GM18519 (cell line): ENCODE measurements at regions not wholly inside any gene's neighbourhood (a gene's known extent, or its start where the extent isn't known, plus 50 kb on each side); places are given as distances from the start of the nearest gene placed in this dataset.

Experiments
- ATAC-seq: cut with Tn5 transposase; IDR thresholded peaks from one replicate; pipeline ENCODE4 v1.9.1; 2021; ENCODE audit warnings: mild to moderate bottlenecking, moderate library complexity; ENCODE audit not compliant: unreplicated experiment, low FRiP score

GRCh38 chr7:96495751-96496216 lies 173.9 kb upstream of the SLC25A13 start:
- ATAC-seq, result no peak

- ATAC-seq, result no peak
Observed at GRCh38 chr7:96486681-96487080, 164.8 kb upstream of the SLC25A13 start.

- ATAC-seq, result no peak
Observed at GRCh38 chr7:96484845-96485244, 162.9 kb upstream of the SLC25A13 start.

- no peak for ATAC-seq
Observed at GRCh38 chr7:96484091-96484490, 162.2 kb upstream of the SLC25A13 start.

GRCh38 chr7:96481796-96482195 lies 159.9 kb upstream of the SLC25A13 start:
- ATAC-seq, result no peak

- no peak for ATAC-seq
Observed at GRCh38 chr7:96479015-96479645, 157.2 kb upstream of the SLC25A13 start.

GRCh38 chr7:96471606-96472005 lies 149.7 kb upstream of the SLC25A13 start:
- no peak for ATAC-seq

GRCh38 chr7:96452146-96452545 lies 130.2 kb upstream of the SLC25A13 start:
- ATAC-seq, result no peak

GRCh38 chr7:96449094-96449493 lies 127.2 kb upstream of the SLC25A13 start:
- no peak for ATAC-seq

GRCh38 chr7:96447109-96447645 lies 125.3 kb upstream of the SLC25A13 start:
- ATAC-seq, result no peak

GRCh38 chr7:96441436-96442084 lies 119.7 kb upstream of the SLC25A13 start:
- ATAC-seq, result no peak

- ATAC-seq, result no peak
Observed at GRCh38 chr7:96440328-96440727, 118.4 kb upstream of the SLC25A13 start.

- no peak for ATAC-seq
Observed at GRCh38 chr7:96436880-96437279, 115.0 kb upstream of the SLC25A13 start.

GRCh38 chr7:96430356-96430755 lies 108.5 kb upstream of the SLC25A13 start:
- ATAC-seq, result no peak

GRCh38 chr7:96427143-96427542 lies 105.2 kb upstream of the SLC25A13 start:
- no peak for ATAC-seq

GRCh38 chr7:96426685-96427084 lies 104.8 kb upstream of the SLC25A13 start:
- no peak for ATAC-seq

- ATAC-seq, result no peak
Observed at GRCh38 chr7:96426027-96426426, 104.1 kb upstream of the SLC25A13 start.

GRCh38 chr7:96424411-96424810 lies 102.5 kb upstream of the SLC25A13 start:
- ATAC-seq, result no peak

- ATAC-seq, result no peak
Observed at GRCh38 chr7:96422388-96422787, 100.5 kb upstream of the SLC25A13 start.

GRCh38 chr7:96418581-96418980 lies 96.7 kb upstream of the SLC25A13 start:
- no peak for ATAC-seq

GRCh38 chr7:96417784-96418183 lies 95.9 kb upstream of the SLC25A13 start:
- no peak for ATAC-seq

- ATAC-seq, result no peak
Observed at GRCh38 chr7:96416599-96416998, 94.7 kb upstream of the SLC25A13 start.
